B cell (primary cell): ENCODE measurements at regions not wholly inside any gene's neighbourhood (a gene's known extent, or its start where the extent isn't known, plus 50 kb on each side); places are given as distances from the start of the nearest gene placed in this dataset.

ENCODE experiments used
- EZH2 ChIP-seq: IDR thresholded peaks from 2 replicates; pipeline ENCODE4 v1.6.1; 2012; ENCODE audit warnings: borderline replicate concordance, low read depth, mild to moderate bottlenecking, moderate library complexity, low read length; ENCODE audit not compliant: insufficient read depth, poor library complexity, severe bottlenecking
- TF ChIP-seq, protein P1 (sequence below): fragments of 200-600 bp; IDR thresholded peaks from one replicate; pipeline ENCODE4 v1.8.0; 2022; ENCODE audit warnings: antibody characterized with exemption, mild to moderate bottlenecking

DNA sequence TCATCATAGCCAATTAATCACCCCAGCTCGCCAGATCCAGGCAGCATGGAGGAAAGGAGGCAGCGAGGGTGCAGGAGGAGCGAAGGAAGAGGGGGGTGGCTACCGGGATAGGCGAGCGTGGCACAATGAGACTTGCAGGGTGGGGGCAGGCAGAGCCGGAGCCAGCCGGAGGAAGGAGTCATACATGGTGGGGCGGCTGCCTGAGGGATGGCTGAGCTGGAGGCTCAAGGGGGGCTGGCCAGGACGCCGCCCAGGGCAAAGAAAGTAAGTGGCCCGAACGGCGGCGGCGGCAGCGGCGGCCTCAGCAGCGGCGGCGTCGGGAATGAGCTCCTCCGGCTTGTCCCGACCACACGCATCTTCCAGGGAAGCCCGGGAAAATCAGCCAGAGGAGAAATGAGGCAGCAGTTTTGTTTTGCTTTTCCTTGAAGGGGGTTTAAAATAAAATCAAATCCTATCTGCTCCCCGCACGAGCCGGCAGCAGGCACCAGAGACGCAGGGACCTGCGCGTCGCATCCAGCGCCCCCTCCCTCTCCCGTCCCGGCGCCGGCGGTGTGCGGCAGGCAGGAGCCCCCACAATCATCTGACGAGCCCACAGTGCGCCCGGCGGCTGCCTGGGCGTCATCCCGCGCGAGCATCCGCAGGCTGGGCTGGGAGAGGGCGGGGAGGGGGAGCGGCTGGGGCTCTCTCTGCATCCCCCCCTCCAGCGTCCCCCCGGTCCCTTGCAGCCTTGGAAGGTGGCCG is 263.6 kb downstream of the CTTN start:
- TF ChIP-seq, protein P1, sequence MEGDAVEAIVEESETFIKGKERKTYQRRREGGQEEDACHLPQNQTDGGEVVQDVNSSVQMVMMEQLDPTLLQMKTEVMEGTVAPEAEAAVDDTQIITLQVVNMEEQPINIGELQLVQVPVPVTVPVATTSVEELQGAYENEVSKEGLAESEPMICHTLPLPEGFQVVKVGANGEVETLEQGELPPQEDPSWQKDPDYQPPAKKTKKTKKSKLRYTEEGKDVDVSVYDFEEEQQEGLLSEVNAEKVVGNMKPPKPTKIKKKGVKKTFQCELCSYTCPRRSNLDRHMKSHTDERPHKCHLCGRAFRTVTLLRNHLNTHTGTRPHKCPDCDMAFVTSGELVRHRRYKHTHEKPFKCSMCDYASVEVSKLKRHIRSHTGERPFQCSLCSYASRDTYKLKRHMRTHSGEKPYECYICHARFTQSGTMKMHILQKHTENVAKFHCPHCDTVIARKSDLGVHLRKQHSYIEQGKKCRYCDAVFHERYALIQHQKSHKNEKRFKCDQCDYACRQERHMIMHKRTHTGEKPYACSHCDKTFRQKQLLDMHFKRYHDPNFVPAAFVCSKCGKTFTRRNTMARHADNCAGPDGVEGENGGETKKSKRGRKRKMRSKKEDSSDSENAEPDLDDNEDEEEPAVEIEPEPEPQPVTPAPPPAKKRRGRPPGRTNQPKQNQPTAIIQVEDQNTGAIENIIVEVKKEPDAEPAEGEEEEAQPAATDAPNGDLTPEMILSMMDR: no peak
- TF ChIP-seq EZH2: no peak
